Thoracic aorta (tissue), 2 donors: ENCODE measurements at regions not wholly inside any gene's neighbourhood (a gene's known extent, or its start where the extent isn't known, plus 50 kb on each side); places are given as distances from the start of the nearest gene placed in this dataset.
"Not testable (repeated sequence)": the region's sequence is repeated elsewhere in the genome, so short reads cannot be mapped to it uniquely, and the experiment has no call there.

Experiments used
- ATAC-seq: fragments of 150-250 bp; one replicate; pipeline ENCODE4 v1.8.0; 2017; ENCODE audit warnings: low read depth; ENCODE audit not compliant: insufficient number of reproducible peaks, low FRiP score
- DNase-seq: peaks from one replicate; pipeline ENCODE4 v3.0.0-alpha.2; 2020; ENCODE audit warnings: low spot score
- H3K27ac ChIP-seq, 2 donors: fragments of 200-600 bp; sonication (generic); 1 replicate in 1 of 2; 2 replicates in 1 of 2; pipeline ENCODE4 v1.5.1; 2016; ENCODE audit warnings: mild to moderate bottlenecking in 2 of 2, moderate library complexity in 2 of 2
- H3K27me3 ChIP-seq: fragments of 200-600 bp; sonication (generic); replicated peaks from 2 replicates; pipeline ENCODE4 v1.6.0; 2016; ENCODE audit warnings: mild to moderate bottlenecking; ENCODE audit not compliant: insufficient read depth
- H3K36me3 ChIP-seq: fragments of 200-600 bp; sonication (generic); one replicate; pipeline ENCODE4 v1.5.1; 2016
- H3K4me1 ChIP-seq, 2 donors: fragments of 200-600 bp; sonication (generic); 1 replicate in 1 of 2; 2 replicates in 1 of 2; pipeline versions ENCODE4 v1.5.1 to v1.6.0; 2016; ENCODE audit warnings: low read depth in 2 of 2, mild to moderate bottlenecking in 1 of 2; ENCODE audit not compliant: control insufficient read depth in 1 of 2
- H3K4me3 ChIP-seq: fragments of 200-600 bp; sonication (generic); 2 replicates; pipeline ENCODE4 v1.5.1; 2016; ENCODE audit warnings: mild to moderate bottlenecking
- H3K9me3 ChIP-seq: fragments of 200-600 bp; sonication (generic); 2 replicates; pipeline ENCODE4 v1.5.1; 2016
- CTCF ChIP-seq: fragments of 200-600 bp; sonication (generic); IDR thresholded peaks from one replicate; pipeline ENCODE4 v1.5.1; 2019; ENCODE audit warnings: antibody characterized with exemption

GRCh38 chr5:40355181-40355580, 324.5 kb upstream of the PTGER4 start:
- no peak overlapping the region for H3K27ac ChIP-seq
- no peak overlapping the region for H3K4me3 ChIP-seq
- H3K27me3 ChIP-seq = no peaks in the 10 kb centered on the region
- peaks cover 0 to 4% of the 10 kb centered on the region in 2 donors for H3K4me1 ChIP-seq
- no peaks in the 10 kb centered on the region for H3K36me3 ChIP-seq
- ATAC-seq (no peak), DNase-seq (no peak)
- H3K9me3 ChIP-seq = no peaks in the 10 kb centered on the region
- TF ChIP-seq CTCF = no peak

GRCh38 chr5:40354171-40354570, 325.5 kb upstream of the PTGER4 start:
- peaks cover 5% of the 10 kb centered on the region for H3K9me3 ChIP-seq
- H3K27me3 ChIP-seq = no peaks in the 10 kb centered on the region
- H3K4me3 ChIP-seq = no peak overlapping the region
- H3K27ac ChIP-seq = no peak overlapping the region
- ATAC-seq (no peak), DNase-seq (no peak)
- peaks cover 0 to 4% of the 10 kb centered on the region in 2 donors for H3K4me1 ChIP-seq
- no peak for TF ChIP-seq CTCF
- H3K36me3 ChIP-seq = no peaks in the 10 kb centered on the region

GRCh38 chr5:40353442-40353841, 326.3 kb upstream of the PTGER4 start:
- Histone ChIP-seq H3K4me1 (peaks cover 0 to 4% of the 10 kb centered on the region in 2 donors), H3K4me3 (no peak overlapping the region), H3K36me3 (no peaks in the 10 kb centered on the region), H3K27me3 (no peaks in the 10 kb centered on the region), H3K27ac (no peak overlapping the region), H3K9me3 (peaks cover 5% of the 10 kb centered on the region)
- TF ChIP-seq CTCF = no peak
- DNase-seq = no peak
- ATAC-seq = no peak

- H3K4me1 ChIP-seq = no peaks in the 10 kb centered on the region
- no peak for TF ChIP-seq CTCF
- no peak for DNase-seq
- no peak overlapping the region for H3K27ac ChIP-seq
- no peak for ATAC-seq
- no peaks in the 10 kb centered on the region for H3K36me3 ChIP-seq
- H3K4me3 ChIP-seq = no peak overlapping the region
- H3K27me3 ChIP-seq = no peaks in the 10 kb centered on the region
- peaks cover 5% of the 10 kb centered on the region for H3K9me3 ChIP-seq
Measured at GRCh38 chr5:40347981-40348725, 331.6 kb upstream of the PTGER4 start.

GRCh38 chr5:40346901-40347300, 332.8 kb upstream of the PTGER4 start:
- Histone ChIP-seq H3K4me3 (no peak overlapping the region), H3K9me3 (peaks cover 5% of the 10 kb centered on the region), H3K27ac (no peak overlapping the region), H3K27me3 (no peaks in the 10 kb centered on the region), H3K4me1 (no peaks in the 10 kb centered on the region), H3K36me3 (no peaks in the 10 kb centered on the region)
- DNase-seq (no peak), ATAC-seq (no peak)
- TF ChIP-seq CTCF = no peak

- not testable (repeated sequence) for H3K4me3 ChIP-seq, H3K27ac ChIP-seq, DNase-seq, H3K4me1 ChIP-seq, H3K36me3 ChIP-seq, H3K27me3 ChIP-seq, H3K9me3 ChIP-seq, ATAC-seq
Measured at GRCh38 chr5:40338434-40338833, 341.3 kb upstream of the PTGER4 start.
